Peyer's patch (tissue), 4 donors: ENCODE measurements at regions not wholly inside any gene's neighbourhood (a gene's known extent, or its start where the extent isn't known, plus 50 kb on each side); places are given as distances from the start of the nearest gene placed in this dataset.

Experiments
- CTCF ChIP-seq, 6 experiments: fragments of 450-650 bp in 4 of 6; fragments of 200-600 bp in 2 of 6; sonication (generic) in 1 of 6; IDR thresholded peaks; one replicate each; pipeline ENCODE4 v1.5.1; 2017 to 2019; ENCODE audit warnings: antibody characterized with exemption in 6 of 6, mild to moderate bottlenecking in 3 of 6, moderate library complexity in 1 of 6
- POLR2A ChIP-seq, 2 donors: fragments of 450-650 bp; IDR thresholded peaks; one replicate each; pipeline ENCODE4 v1.5.1; 2017; ENCODE audit warnings: antibody characterized with exemption in 2 of 2, mild to moderate bottlenecking in 2 of 2, moderate library complexity in 2 of 2

GRCh38 chr15:35663956-35664355, 118.0 kb upstream of the DPH6 start:
- TF ChIP-seq CTCF (IDR thresholded peaks at IDR 0.05) (no peak), POLR2A (IDR thresholded peaks at IDR 0.05) (no peak)
